Tibial nerve (tissue), 4 donors: ENCODE measurements at regions not wholly inside any gene's neighbourhood (a gene's known extent, or its start where the extent isn't known, plus 50 kb on each side); places are given as distances from the start of the nearest gene placed in this dataset.

ENCODE experiments used
- EP300 ChIP-seq, 2 donors: sonication (generic); formaldehyde crosslinking; IDR thresholded peaks; one replicate each; pipeline ENCODE4 v1.6.1; 2017; ENCODE audit warnings: antibody characterized with exemption in 2 of 2, mild to moderate bottlenecking in 1 of 2
- POLR2A ChIP-seq, 2 donors: fragments of 450-650 bp; IDR thresholded peaks; one replicate each; pipeline ENCODE4 v1.6.1; 2017; ENCODE audit warnings: antibody characterized with exemption in 2 of 2, mild to moderate bottlenecking in 2 of 2, moderate library complexity in 2 of 2
- TF ChIP-seq, protein P1 (sequence below), 5 experiments: fragments of 200-600 bp in 3 of 5; fragments of 450-650 bp in 2 of 5; sonication (generic) in 3 of 5; IDR thresholded peaks; one replicate each; pipeline ENCODE4 v1.5.1; 2016 to 2019; ENCODE audit warnings: antibody characterized with exemption in 5 of 5, mild to moderate bottlenecking in 3 of 5, moderate library complexity in 2 of 5

GRCh38 chr2:111675419-111676194, 208.4 kb downstream of the ANAPC1 start:
- TF ChIP-seq, protein P1, sequence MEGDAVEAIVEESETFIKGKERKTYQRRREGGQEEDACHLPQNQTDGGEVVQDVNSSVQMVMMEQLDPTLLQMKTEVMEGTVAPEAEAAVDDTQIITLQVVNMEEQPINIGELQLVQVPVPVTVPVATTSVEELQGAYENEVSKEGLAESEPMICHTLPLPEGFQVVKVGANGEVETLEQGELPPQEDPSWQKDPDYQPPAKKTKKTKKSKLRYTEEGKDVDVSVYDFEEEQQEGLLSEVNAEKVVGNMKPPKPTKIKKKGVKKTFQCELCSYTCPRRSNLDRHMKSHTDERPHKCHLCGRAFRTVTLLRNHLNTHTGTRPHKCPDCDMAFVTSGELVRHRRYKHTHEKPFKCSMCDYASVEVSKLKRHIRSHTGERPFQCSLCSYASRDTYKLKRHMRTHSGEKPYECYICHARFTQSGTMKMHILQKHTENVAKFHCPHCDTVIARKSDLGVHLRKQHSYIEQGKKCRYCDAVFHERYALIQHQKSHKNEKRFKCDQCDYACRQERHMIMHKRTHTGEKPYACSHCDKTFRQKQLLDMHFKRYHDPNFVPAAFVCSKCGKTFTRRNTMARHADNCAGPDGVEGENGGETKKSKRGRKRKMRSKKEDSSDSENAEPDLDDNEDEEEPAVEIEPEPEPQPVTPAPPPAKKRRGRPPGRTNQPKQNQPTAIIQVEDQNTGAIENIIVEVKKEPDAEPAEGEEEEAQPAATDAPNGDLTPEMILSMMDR (IDR thresholded peaks at IDR 0.05) = no peak
- no peak for TF ChIP-seq POLR2A (IDR thresholded peaks at IDR 0.05)
- TF ChIP-seq EP300 (IDR thresholded peaks at IDR 0.05) = no peak
